Thoracic aorta (tissue), 2 donors: ENCODE measurements at regions not wholly inside any gene's neighbourhood (a gene's known extent, or its start where the extent isn't known, plus 50 kb on each side); places are given as distances from the start of the nearest gene placed in this dataset.

Experiments used
- ATAC-seq: fragments of 150-250 bp; one replicate; pipeline ENCODE4 v1.8.0; 2017; ENCODE audit warnings: low read depth; ENCODE audit not compliant: insufficient number of reproducible peaks, low FRiP score
- DNase-seq: peaks from one replicate; pipeline ENCODE4 v3.0.0-alpha.2; 2020; ENCODE audit warnings: low spot score
- H3K27ac ChIP-seq, 2 donors: fragments of 200-600 bp; sonication (generic); 1 replicate in 1 of 2; 2 replicates in 1 of 2; pipeline ENCODE4 v1.5.1; 2016; ENCODE audit warnings: mild to moderate bottlenecking in 2 of 2, moderate library complexity in 2 of 2
- H3K27me3 ChIP-seq: fragments of 200-600 bp; sonication (generic); replicated peaks from 2 replicates; pipeline ENCODE4 v1.6.0; 2016; ENCODE audit warnings: mild to moderate bottlenecking; ENCODE audit not compliant: insufficient read depth
- H3K36me3 ChIP-seq: fragments of 200-600 bp; sonication (generic); one replicate; pipeline ENCODE4 v1.5.1; 2016
- H3K4me1 ChIP-seq, 2 donors: fragments of 200-600 bp; sonication (generic); 1 replicate in 1 of 2; 2 replicates in 1 of 2; pipeline versions ENCODE4 v1.5.1 to v1.6.0; 2016; ENCODE audit warnings: low read depth in 2 of 2, mild to moderate bottlenecking in 1 of 2; ENCODE audit not compliant: control insufficient read depth in 1 of 2
- H3K4me3 ChIP-seq: fragments of 200-600 bp; sonication (generic); 2 replicates; pipeline ENCODE4 v1.5.1; 2016; ENCODE audit warnings: mild to moderate bottlenecking
- H3K9me3 ChIP-seq: fragments of 200-600 bp; sonication (generic); 2 replicates; pipeline ENCODE4 v1.5.1; 2016
- CTCF ChIP-seq: fragments of 200-600 bp; sonication (generic); IDR thresholded peaks from one replicate; pipeline ENCODE4 v1.5.1; 2019; ENCODE audit warnings: antibody characterized with exemption

- TF ChIP-seq CTCF = no peak
- no peaks in the 10 kb centered on the region for H3K36me3 ChIP-seq
- H3K27ac ChIP-seq = no peak overlapping the region
- ATAC-seq (no peak), DNase-seq (no peak)
- no peaks in the 10 kb centered on the region for H3K27me3 ChIP-seq
- H3K4me3 ChIP-seq = no peak overlapping the region
- no peaks in the 10 kb centered on the region for H3K4me1 ChIP-seq
- H3K9me3 ChIP-seq = no peaks in the 10 kb centered on the region
Observed at GRCh38 chr10:10047426-10047825, 970.2 kb upstream of the CELF2 start.

- H3K27ac ChIP-seq = no peak overlapping the region
- H3K9me3 ChIP-seq = no peaks in the 10 kb centered on the region
- H3K4me3 ChIP-seq = no peak overlapping the region
- H3K36me3 ChIP-seq = no peaks in the 10 kb centered on the region
- DNase-seq = no peak
- no peak for ATAC-seq
- no peak for TF ChIP-seq CTCF
- H3K27me3 ChIP-seq = no peaks in the 10 kb centered on the region
- no peaks in the 10 kb centered on the region for H3K4me1 ChIP-seq
Observed at GRCh38 chr10:10053051-10053450, 964.6 kb upstream of the CELF2 start.

GRCh38 chr10:10054466-10054865 lies 963.2 kb upstream of the CELF2 start:
- ATAC-seq (no peak), DNase-seq (no peak)
- H3K27ac ChIP-seq = no peak overlapping the region
- H3K4me3 ChIP-seq = no peak overlapping the region
- no peaks in the 10 kb centered on the region for H3K27me3 ChIP-seq
- no peaks in the 10 kb centered on the region for H3K9me3 ChIP-seq
- no peaks in the 10 kb centered on the region for H3K36me3 ChIP-seq
- no peak for TF ChIP-seq CTCF
- H3K4me1 ChIP-seq = no peaks in the 10 kb centered on the region

- H3K9me3 ChIP-seq = no peaks in the 10 kb centered on the region
- H3K4me1 ChIP-seq = no peaks in the 10 kb centered on the region
- no peak for TF ChIP-seq CTCF
- H3K4me3 ChIP-seq = no peak overlapping the region
- no peaks in the 10 kb centered on the region for H3K27me3 ChIP-seq
- DNase-seq (no peak), ATAC-seq (no peak)
- H3K36me3 ChIP-seq = no peaks in the 10 kb centered on the region
- H3K27ac ChIP-seq = no peak overlapping the region
Observed at GRCh38 chr10:10055656-10056442, 961.8 kb upstream of the CELF2 start.

GRCh38 chr10:10056961-10057360 lies 960.7 kb upstream of the CELF2 start:
- no peaks in the 10 kb centered on the region for H3K27me3 ChIP-seq
- no peak overlapping the region for H3K4me3 ChIP-seq
- H3K4me1 ChIP-seq = no peaks in the 10 kb centered on the region
- H3K27ac ChIP-seq = no peak overlapping the region
- H3K9me3 ChIP-seq = no peaks in the 10 kb centered on the region
- no peaks in the 10 kb centered on the region for H3K36me3 ChIP-seq
- no peak for ATAC-seq
- DNase-seq = no peak
- TF ChIP-seq CTCF = no peak
